Ascending aorta (tissue), 2 donors: ENCODE measurements at regions not wholly inside any gene's neighbourhood (a gene's known extent, or its start where the extent isn't known, plus 50 kb on each side); places are given as distances from the start of the nearest gene placed in this dataset.

Experiments
- DNase-seq, 2 donors: peaks; one replicate each; pipeline ENCODE4 v3.0.0-alpha.2; 2019; ENCODE audit warnings: low spot score in 2 of 2
- H3K27ac ChIP-seq, 2 donors: fragments of 200-600 bp; sonication (generic); one replicate each; pipeline ENCODE4 v1.5.1; 2016 to 2017; ENCODE audit warnings: mild to moderate bottlenecking in 1 of 2
- H3K27me3 ChIP-seq: fragments of 200-600 bp; sonication (generic); one replicate; pipeline ENCODE4 v1.5.1; 2017
- H3K36me3 ChIP-seq, 2 donors: fragments of 200-600 bp; sonication (generic); one replicate each; pipeline ENCODE4 v1.5.1; 2016
- H3K4me1 ChIP-seq, 2 donors: fragments of 200-600 bp; sonication (generic); one replicate each; pipeline ENCODE4 v1.5.1; 2016 to 2017; ENCODE audit warnings: mild to moderate bottlenecking in 1 of 2
- H3K4me3 ChIP-seq, 2 donors: fragments of 200-600 bp; sonication (generic); one replicate each; pipeline ENCODE4 v1.5.1; 2016 to 2017; ENCODE audit warnings: mild to moderate bottlenecking in 1 of 2
- H3K9me3 ChIP-seq, 2 donors: fragments of 200-600 bp; sonication (generic); one replicate each; pipeline ENCODE4 v1.5.1; 2016
- intact Hi-C: fragments of 100-400 bp; cut with DNase I; formaldehyde crosslinking; loops from one replicate; pipeline ENCODE4 v1.15.1; 2023
- TF ChIP-seq, protein P1 (sequence below), 3 experiments: fragments of 200-600 bp in 2 of 3; fragments of 450-650 bp in 1 of 3; sonication (generic) in 2 of 3; IDR thresholded peaks; one replicate each; pipeline ENCODE4 v1.5.1; 2016 to 2019; ENCODE audit warnings: antibody characterized with exemption in 3 of 3, mild to moderate bottlenecking in 1 of 3, moderate library complexity in 1 of 3

DNA sequence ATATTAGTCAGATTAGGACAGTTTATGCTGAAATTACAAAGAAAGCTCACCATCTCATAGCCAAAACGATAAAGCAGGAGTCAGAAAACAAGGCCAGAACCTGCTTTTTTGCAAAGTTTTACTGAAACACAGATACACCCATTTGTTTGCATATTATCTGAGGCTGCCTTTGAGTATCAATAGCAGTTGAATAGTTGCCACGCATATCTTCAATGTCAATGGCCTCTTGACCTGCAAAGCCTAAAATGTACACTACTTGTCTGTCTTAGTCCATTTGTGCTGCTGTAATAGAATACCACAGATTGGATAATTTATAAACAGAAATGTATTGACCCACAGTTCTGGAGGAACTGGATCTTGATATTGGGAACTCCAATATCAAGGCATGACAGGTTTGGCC lies 94.1 kb upstream of the NT5E start:
- intact Hi-C loops, result loop anchor here (1.0 kb wide), 2 partner anchors 127 to 181 kb away; no protein-coding TSS in a partner anchor
- H3K4me1 ChIP-seq, result no peaks in the 10 kb centered on the region
- no peaks in the 10 kb centered on the region for H3K36me3 ChIP-seq
- TF ChIP-seq, protein P1, sequence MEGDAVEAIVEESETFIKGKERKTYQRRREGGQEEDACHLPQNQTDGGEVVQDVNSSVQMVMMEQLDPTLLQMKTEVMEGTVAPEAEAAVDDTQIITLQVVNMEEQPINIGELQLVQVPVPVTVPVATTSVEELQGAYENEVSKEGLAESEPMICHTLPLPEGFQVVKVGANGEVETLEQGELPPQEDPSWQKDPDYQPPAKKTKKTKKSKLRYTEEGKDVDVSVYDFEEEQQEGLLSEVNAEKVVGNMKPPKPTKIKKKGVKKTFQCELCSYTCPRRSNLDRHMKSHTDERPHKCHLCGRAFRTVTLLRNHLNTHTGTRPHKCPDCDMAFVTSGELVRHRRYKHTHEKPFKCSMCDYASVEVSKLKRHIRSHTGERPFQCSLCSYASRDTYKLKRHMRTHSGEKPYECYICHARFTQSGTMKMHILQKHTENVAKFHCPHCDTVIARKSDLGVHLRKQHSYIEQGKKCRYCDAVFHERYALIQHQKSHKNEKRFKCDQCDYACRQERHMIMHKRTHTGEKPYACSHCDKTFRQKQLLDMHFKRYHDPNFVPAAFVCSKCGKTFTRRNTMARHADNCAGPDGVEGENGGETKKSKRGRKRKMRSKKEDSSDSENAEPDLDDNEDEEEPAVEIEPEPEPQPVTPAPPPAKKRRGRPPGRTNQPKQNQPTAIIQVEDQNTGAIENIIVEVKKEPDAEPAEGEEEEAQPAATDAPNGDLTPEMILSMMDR (IDR thresholded peaks at IDR 0.05), result no peak
- H3K27me3 ChIP-seq, result no peaks in the 10 kb centered on the region
- H3K9me3 ChIP-seq, result no peaks in the 10 kb centered on the region
- no peak overlapping the region for H3K27ac ChIP-seq
- H3K4me3 ChIP-seq, result no peak overlapping the region
- DNase-seq, result no peak

DNA sequence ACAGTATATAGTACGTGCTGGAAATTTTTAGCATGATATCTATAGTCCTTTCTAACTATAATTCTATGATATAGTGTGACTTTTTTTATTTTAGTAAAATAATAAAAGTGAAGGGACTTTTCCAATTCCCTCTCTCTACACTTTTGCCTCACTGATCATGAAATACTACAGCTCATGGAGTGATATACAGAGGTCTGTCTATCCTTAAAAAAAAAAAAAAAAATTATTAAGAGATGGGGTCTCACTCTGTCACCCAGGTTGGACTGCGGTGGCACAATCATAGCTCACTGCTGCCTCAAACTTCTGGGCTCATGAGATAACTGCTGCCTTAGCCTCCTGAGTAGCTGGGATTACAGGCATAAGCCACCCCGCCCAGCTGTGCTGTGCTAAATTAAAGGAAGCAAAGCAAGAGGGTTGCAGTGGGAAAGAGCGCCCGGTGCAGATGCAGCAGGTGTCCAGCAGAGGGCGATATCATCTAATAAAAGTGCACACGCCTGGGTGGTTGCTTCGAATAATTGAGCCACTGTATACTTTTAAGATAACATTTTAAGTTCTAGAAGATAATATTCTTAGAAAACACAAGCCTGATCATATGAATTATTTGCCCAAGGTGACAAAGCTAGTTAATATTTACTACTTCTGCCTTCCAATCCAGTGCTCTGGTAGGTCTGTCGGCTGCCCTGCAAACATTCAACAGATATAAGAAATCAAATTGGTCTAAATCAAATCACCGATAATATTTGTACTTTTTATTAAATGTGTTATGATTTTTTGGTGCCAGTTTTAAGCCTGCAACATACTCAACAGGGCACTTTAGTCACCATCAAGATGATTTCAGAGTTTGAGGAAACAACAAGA lies 94.9 kb upstream of the NT5E start:
- no peaks in the 10 kb centered on the region for H3K9me3 ChIP-seq
- no peaks in the 10 kb centered on the region for H3K4me1 ChIP-seq
- peak; percentile 13 to 87 for DNase-seq
- no peak overlapping the region for H3K27ac ChIP-seq
- no peaks in the 10 kb centered on the region for H3K27me3 ChIP-seq
- no peak overlapping the region for H3K4me3 ChIP-seq
- TF ChIP-seq, protein P1 (IDR thresholded peaks at IDR 0.05), result peak; percentile 73 to 97 (median 96)
- intact Hi-C loops, result loop anchor here (1.0 kb wide), 2 partner anchors 128 to 182 kb away; no protein-coding TSS in a partner anchor
- no peaks in the 10 kb centered on the region for H3K36me3 ChIP-seq

DNA sequence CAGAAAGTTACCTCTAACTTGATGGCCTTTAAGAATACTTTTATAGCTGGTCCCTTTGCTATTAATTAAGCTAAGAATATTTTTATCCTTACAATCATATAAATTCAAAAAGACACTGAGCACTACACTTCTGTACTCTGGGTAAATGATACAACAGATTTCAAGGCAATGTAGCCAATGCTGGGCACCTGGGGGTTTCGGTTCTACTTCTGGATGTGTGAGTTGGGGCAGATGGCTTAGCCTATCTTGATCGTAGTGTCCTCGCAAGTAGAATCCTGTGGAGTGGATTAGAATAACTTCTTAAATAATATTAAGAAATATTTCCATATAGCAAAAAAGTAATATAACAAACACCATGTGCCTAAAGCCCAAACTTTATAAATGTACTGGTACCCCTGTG lies 96.9 kb upstream of the NT5E start:
- Histone ChIP-seq H3K27me3 (no peaks in the 10 kb centered on the region), H3K4me3 (no peak overlapping the region), H3K36me3 (no peaks in the 10 kb centered on the region), H3K4me1 (no peaks in the 10 kb centered on the region), H3K9me3 (no peaks in the 10 kb centered on the region), H3K27ac (no peak overlapping the region)
- DNase-seq, result no peak
- TF ChIP-seq, protein P1 (IDR thresholded peaks at IDR 0.05), result no peak
- intact Hi-C loops, result no loop called here

DNA sequence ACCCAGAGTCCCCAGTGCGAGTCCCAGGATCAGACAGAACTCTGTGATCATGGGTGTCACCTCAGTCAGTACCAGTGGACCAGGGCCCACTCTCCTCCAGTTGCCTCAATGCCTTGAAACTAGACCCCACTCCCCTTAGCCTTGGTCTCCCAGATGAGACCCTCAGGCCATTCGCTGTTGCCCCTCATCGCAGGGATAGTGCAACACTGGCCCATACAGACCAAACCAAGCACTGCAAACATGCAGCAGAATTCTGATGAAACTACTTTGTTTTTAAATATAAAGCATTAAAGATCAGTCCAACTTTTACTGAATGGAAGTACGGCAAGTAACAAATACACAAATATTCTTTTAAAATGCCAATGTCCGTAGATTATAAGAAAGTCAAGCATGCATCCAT lies 101.2 kb upstream of the NT5E start:
- Histone ChIP-seq H3K4me1 (no peaks in the 10 kb centered on the region), H3K36me3 (no peaks in the 10 kb centered on the region), H3K9me3 (no peaks in the 10 kb centered on the region), H3K27ac (peak overlapping the region in 1 of 2 donors; percentile 57), H3K27me3 (no peaks in the 10 kb centered on the region), H3K4me3 (no peak overlapping the region)
- no peak for DNase-seq
- TF ChIP-seq, protein P1 (IDR thresholded peaks at IDR 0.05), result no peak
- intact Hi-C loops, result no loop called here

DNA sequence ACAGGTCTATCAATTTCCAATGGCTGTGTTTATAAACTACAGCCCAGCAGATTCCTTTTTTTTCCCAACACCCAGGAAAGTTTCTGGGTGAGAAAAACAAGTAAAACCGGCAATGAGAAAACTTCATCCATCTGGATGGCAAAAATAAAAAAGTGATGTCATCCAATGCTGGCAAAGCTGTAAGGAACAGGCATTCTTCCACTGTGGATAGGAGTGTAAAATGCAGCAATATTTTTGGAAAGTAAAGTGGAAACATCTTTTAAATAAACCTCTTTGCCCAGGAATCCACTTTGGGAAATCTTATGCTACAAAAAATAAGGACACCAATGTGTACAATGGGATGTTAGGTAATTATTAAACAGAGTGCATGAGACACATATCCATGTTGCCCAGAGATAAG lies 102.1 kb upstream of the NT5E start:
- H3K4me3 ChIP-seq, result no peak overlapping the region
- TF ChIP-seq, protein P1 (IDR thresholded peaks at IDR 0.05), result no peak
- H3K9me3 ChIP-seq, result no peaks in the 10 kb centered on the region
- no peaks in the 10 kb centered on the region for H3K27me3 ChIP-seq
- intact Hi-C loops, result no loop called here
- peak overlapping the region; percentile 51 to 57 for H3K27ac ChIP-seq
- H3K4me1 ChIP-seq, result no peaks in the 10 kb centered on the region
- no peak for DNase-seq
- no peaks in the 10 kb centered on the region for H3K36me3 ChIP-seq
